ENCODE measurements at regions not wholly inside any gene's neighbourhood (a gene's known extent, or its start where the extent isn't known, plus 50 kb on each side); places are given as distances from the start of the nearest gene placed in this dataset.

DNA sequence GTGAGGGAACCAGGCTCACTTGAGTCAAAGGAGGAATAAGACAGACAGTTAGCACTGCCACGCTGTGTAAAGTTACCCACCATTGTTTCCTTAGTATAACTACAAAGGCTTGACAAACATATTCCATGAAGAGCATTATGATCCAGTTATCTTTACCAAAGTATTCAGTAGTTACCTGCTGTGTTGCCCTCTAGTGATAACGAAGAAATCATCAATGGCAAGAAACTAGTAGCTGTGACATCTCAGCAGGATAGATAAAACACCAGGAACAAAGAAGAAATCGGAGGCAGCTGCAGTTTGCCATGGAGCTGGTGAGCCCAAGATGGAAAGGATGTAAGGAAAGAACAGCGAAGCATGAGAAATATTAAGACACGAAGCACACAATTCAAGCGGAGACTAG lies 215.3 kb upstream of the FSHR start:
- TF ChIP-seq POLR2AphosphoS5 (IDR thresholded peaks at IDR 0.05; ENCODE audit: borderline replicate concordance, low read depth, low read length): no peak
- no peak for TF ChIP-seq EZH2 (IDR thresholded peaks at IDR 0.05)

All from SK-N-MC (cell line).